Fibroblast of pulmonary artery (primary cell): ENCODE measurements at regions not wholly inside any gene's neighbourhood (a gene's known extent, or its start where the extent isn't known, plus 50 kb on each side); places are given as distances from the start of the nearest gene placed in this dataset.

Experiments used
- DNase-seq: peaks from one replicate; pipeline ENCODE4 v3.0.0-alpha.2; 2010; ENCODE audit warnings: low read depth
- H3K4me3 ChIP-seq: replicated peaks from 2 replicates; pipeline ENCODE4 v1.5.1; 2011; ENCODE audit warnings: low read depth, mild to moderate bottlenecking, control low read depth, low read length, moderate library complexity
- CTCF ChIP-seq: IDR thresholded peaks from 2 replicates; pipeline ENCODE4 v1.5.1; 2011; ENCODE audit warnings: mild to moderate bottlenecking, control low read depth, low read length, inconsistent platforms; ENCODE audit errors: missing control alignments

- H3K4me3 ChIP-seq: no peak overlapping the region
- TF ChIP-seq CTCF: no peak
- DNase-seq: no peak
Measured at GRCh38 chr10:111348076-111348475, 271.2 kb downstream of the ADRA2A start.

- no peak overlapping the region for H3K4me3 ChIP-seq
- TF ChIP-seq CTCF: no peak
Measured at GRCh38 chr10:111354859-111355258, 278.0 kb downstream of the ADRA2A start.

GRCh38 chr10:111356571-111356970 lies 279.7 kb downstream of the ADRA2A start:
- DNase-seq: no peak
- TF ChIP-seq CTCF: no peak
- H3K4me3 ChIP-seq: no peak overlapping the region

More at GRCh38 chr10:111354859-111355258, 278.0 kb downstream of the ADRA2A start:
- DNase-seq: no peak

- no peak for TF ChIP-seq CTCF
- DNase-seq: no peak
Measured at GRCh38 chr10:111357859-111358258, 281.0 kb downstream of the ADRA2A start.

GRCh38 chr10:111360260-111360925 lies 283.6 kb downstream of the ADRA2A start:
- H3K4me3 ChIP-seq: no peak overlapping the region
- DNase-seq: peak; percentile 0
- peak; percentile 2 for TF ChIP-seq CTCF

More at GRCh38 chr10:111357859-111358258, 281.0 kb downstream of the ADRA2A start:
- H3K4me3 ChIP-seq: no peak overlapping the region

GRCh38 chr10:111367531-111367930 lies 290.7 kb downstream of the ADRA2A start:
- H3K4me3 ChIP-seq: no peak overlapping the region
- no peak for TF ChIP-seq CTCF
- no peak for DNase-seq

- no peak overlapping the region for H3K4me3 ChIP-seq
- no peak for DNase-seq
- no peak for TF ChIP-seq CTCF
Measured at GRCh38 chr10:111370101-111370500, 293.3 kb downstream of the ADRA2A start.
